K562 (cell line): ENCODE measurements at regions not wholly inside any gene's neighbourhood (a gene's known extent, or its start where the extent isn't known, plus 50 kb on each side); places are given as distances from the start of the nearest gene placed in this dataset.

Experiments
- ATF6 ChIP-seq: sonication (generic); formaldehyde crosslinking; IDR thresholded peaks from 2 replicates; pipeline ENCODE4 v1.4.0; 2020; ENCODE audit warnings: mild to moderate bottlenecking, missing genetic modification reagents
- CHD1 ChIP-seq: fragments of 200-600 bp; sonication (generic); IDR thresholded peaks from one replicate; pipeline ENCODE4 v1.6.1; 2012; ENCODE audit warnings: mild to moderate bottlenecking, moderate library complexity, low read length, inconsistent platforms
- CREB1 ChIP-seq, 2 experiments: sonication (generic) in 1 of 2; formaldehyde crosslinking in 1 of 2; IDR thresholded peaks; 2 replicates each; pipeline versions ENCODE4 v1.6.1 to v1.8.0; 2012 to 2022; ENCODE audit warnings: inconsistent platforms in 1 of 2, mild to moderate bottlenecking in 1 of 2, missing genetic modification reagents in 1 of 2, moderate library complexity in 1 of 2
- CUX1 ChIP-seq: fragments of 200-800 bp; sonication (Bioruptor generic); IDR thresholded peaks from 2 replicates; pipeline ENCODE4 v1.6.1; 2016; ENCODE audit warnings: missing genetic modification characterization, missing compliant biosample characterization
- CXXC5 ChIP-seq: fragments of 250-450 bp; sonication (Bioruptor Pico); IDR thresholded peaks from 2 replicates; pipeline ENCODE4 v1.8.0; 2022; ENCODE audit warnings: inconsistent platforms, mild to moderate bottlenecking, moderate library complexity
- E2F3 ChIP-seq: fragments of 250-450 bp; sonication (Bioruptor Pico); IDR thresholded peaks from 2 replicates; pipeline ENCODE4 v1.4.0; 2020; ENCODE audit warnings: mild to moderate bottlenecking
- ETS2 ChIP-seq: IDR thresholded peaks from 2 replicates; pipeline ENCODE4 v1.6.1; 2016; ENCODE audit warnings: borderline replicate concordance, missing genetic modification characterization, mild to moderate bottlenecking, moderate library complexity, missing compliant biosample characterization; ENCODE audit not compliant: poor library complexity, severe bottlenecking
- HNRNPL ChIP-seq: fragments of 200-400 bp; formaldehyde crosslinking; IDR thresholded peaks from 2 replicates; pipeline ENCODE4 v1.6.1; 2017; ENCODE audit warnings: low read depth, mild to moderate bottlenecking, low read length
- NCOA4 ChIP-seq: fragments of 450-650 bp; IDR thresholded peaks from 2 replicates; pipeline ENCODE4 v1.6.1; 2018; ENCODE audit warnings: mild to moderate bottlenecking; ENCODE audit not compliant: partially characterized antibody
- NONO ChIP-seq, 2 experiments: fragments of 200-400 bp in 1 of 2; fragments of 450-650 bp in 1 of 2; formaldehyde crosslinking in 1 of 2; IDR thresholded peaks; 2 replicates each; pipeline ENCODE4 v1.6.1; 2017; ENCODE audit warnings: low read depth in 2 of 2, mild to moderate bottlenecking in 2 of 2, moderate library complexity in 2 of 2, low read length in 1 of 2
- POLR2A ChIP-seq: fragments of 450-650 bp; conservative IDR thresholded peaks from 2 replicates; pipeline ENCODE4 v1.6.1; 2016
- RNF2 ChIP-seq: sonication (generic); IDR thresholded peaks from 2 replicates; pipeline ENCODE4 v1.6.1; 2016
- U2AF2 ChIP-seq: fragments of 200-400 bp; formaldehyde crosslinking; optimal IDR thresholded peaks from 2 replicates; pipeline ENCODE3; 2017; ENCODE audit warnings: low read depth, mild to moderate bottlenecking, low read length
- YY1 ChIP-seq, 3 experiments: IDR thresholded peaks; 2 replicates each; pipeline ENCODE4 v1.6.1; 2011; ENCODE audit warnings: low read length in 2 of 3, mild to moderate bottlenecking in 2 of 3, moderate library complexity in 2 of 3, borderline replicate concordance in 1 of 3, control low read depth in 1 of 3, low read depth in 1 of 3; ENCODE audit not compliant: insufficient read depth in 3 of 3, insufficient replicate concordance in 2 of 3, control insufficient read depth in 1 of 3, insufficient read length in 1 of 3; ENCODE audit errors: extremely low read depth in 1 of 3
- ZKSCAN8 ChIP-seq: fragments of 200-800 bp; sonication (Bioruptor generic); IDR thresholded peaks from 2 replicates; pipeline ENCODE4 v1.6.1; 2016; ENCODE audit warnings: missing genetic modification characterization, missing compliant biosample characterization
- ZNF134 ChIP-seq: fragments of 250-450 bp; sonication (Bioruptor Pico); conservative IDR thresholded peaks from 2 replicates; pipeline ENCODE4 v1.4.0; 2020
- ZNF316 ChIP-seq: fragments of 450-650 bp; IDR thresholded peaks from 2 replicates; pipeline ENCODE4 v1.6.1; 2016
- TF ChIP-seq, protein P1 (sequence below): sonication (generic); formaldehyde crosslinking; IDR thresholded peaks from 2 replicates; pipeline ENCODE4 v1.8.1; 2023; ENCODE audit warnings: mild to moderate bottlenecking, missing genetic modification reagents

GRCh38 chr3:72447059-72447946, 400.9 kb downstream of the SHQ1 start (continued):
- TF ChIP-seq YY1 (IDR thresholded peaks at IDR 0.05; ENCODE audit: borderline replicate concordance in 1 of 3, control insufficient read depth in 1 of 3, extremely low read depth in 1 of 3, insufficient read depth in 3 of 3, insufficient read length in 1 of 3, insufficient replicate concordance in 2 of 3, low read depth in 1 of 3, low read length in 2 of 3) = peak in 1 of 3 experiments; percentile 2
- 0 out of 2 replicates have a peak, but pooled peaks have one; percentile 7 for TF ChIP-seq ZNF134 (CRISPR knock-in tag)
- TF ChIP-seq ETS2 (tag) = peak; percentile 46
- TF ChIP-seq ZNF316 = no peak
- TF ChIP-seq CXXC5 = peak; percentile 95
- peak in 1 of 2 experiments; percentile 65; a peak in 1 of 4 replicates for TF ChIP-seq NONO (IDR thresholded peaks at IDR 0.05; ENCODE audit: low read depth in 2 of 2, low read length in 1 of 2)
- TF ChIP-seq HNRNPL = 0 out of 2 replicates have a peak, but pooled peaks have one; percentile 9
- no peak for TF ChIP-seq CHD1
- TF ChIP-seq E2F3 (CRISPR knock-in tag) = peak; percentile 54
- no peak for TF ChIP-seq ATF6 (CRISPR knock-in tag)
- no peak for TF ChIP-seq NCOA4
- TF ChIP-seq CREB1 (IDR thresholded peaks at IDR 0.05) = no peak
- TF ChIP-seq CREB1 (CRISPR knock-in tag; IDR thresholded peaks at IDR 0.05) = peak; percentile 51; the same call in 1 of the 2 replicates
- TF ChIP-seq U2AF2 = no peak
- 0 out of 2 replicates have a peak, but pooled peaks have one; percentile 28 for TF ChIP-seq RNF2
- 0 out of 2 replicates have a peak, but pooled peaks have one; percentile 36 for TF ChIP-seq POLR2A
- TF ChIP-seq CUX1 = peak; percentile 72
- TF ChIP-seq, protein P1, sequence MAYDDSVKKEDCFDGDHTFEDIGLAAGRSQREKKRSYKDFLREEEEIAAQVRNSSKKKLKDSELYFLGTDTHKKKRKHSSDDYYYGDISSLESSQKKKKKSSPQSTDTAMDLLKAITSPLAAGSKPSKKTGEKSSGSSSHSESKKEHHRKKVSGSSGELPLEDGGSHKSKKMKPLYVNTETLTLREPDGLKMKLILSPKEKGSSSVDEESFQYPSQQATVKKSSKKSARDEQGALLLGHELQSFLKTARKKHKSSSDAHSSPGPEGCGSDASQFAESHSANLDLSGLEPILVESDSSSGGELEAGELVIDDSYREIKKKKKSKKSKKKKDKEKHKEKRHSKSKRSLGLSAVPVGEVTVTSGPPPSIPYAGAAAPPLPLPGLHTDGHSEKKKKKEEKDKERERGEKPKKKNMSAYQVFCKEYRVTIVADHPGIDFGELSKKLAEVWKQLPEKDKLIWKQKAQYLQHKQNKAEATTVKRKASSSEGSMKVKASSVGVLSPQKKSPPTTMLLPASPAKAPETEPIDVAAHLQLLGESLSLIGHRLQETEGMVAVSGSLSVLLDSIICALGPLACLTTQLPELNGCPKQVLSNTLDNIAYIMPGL = peak; percentile 93
- peak; percentile 58; the same call in 1 of the 2 replicates for TF ChIP-seq ZKSCAN8 (CRISPR knock-in tag)
